Right cardiac atrium (tissue), 5 donors: ENCODE measurements at regions not wholly inside any gene's neighbourhood (a gene's known extent, or its start where the extent isn't known, plus 50 kb on each side); places are given as distances from the start of the nearest gene placed in this dataset.

Experiments used
- ATAC-seq, 2 donors: fragments of 200-7000 bp; cut with Tn5 transposase; one replicate each; pipeline versions ENCODE4 v1.8.0 to v1.9.1; 2020; ENCODE audit warnings: moderate library complexity in 2 of 2, mild to moderate bottlenecking in 1 of 2
- DNase-seq, 3 donors: peaks; one replicate each; pipeline ENCODE4 v3.0.0-alpha.2; 2020
- H3K27ac ChIP-seq: one replicate; pipeline ENCODE4 v1.5.1; 2013; ENCODE audit warnings: mild to moderate bottlenecking, low read length, control low read depth, moderate library complexity
- H3K27me3 ChIP-seq: one replicate; pipeline ENCODE4 v1.6.1; 2013; ENCODE audit not compliant: control insufficient read depth, insufficient read depth
- H3K4me1 ChIP-seq: one replicate; pipeline ENCODE4 v1.6.1; 2013; ENCODE audit warnings: low read length; ENCODE audit not compliant: control insufficient read depth, insufficient read depth
- H3K4me3 ChIP-seq: one replicate; pipeline ENCODE4 v1.5.1; 2013; ENCODE audit warnings: low read length, control low read depth
- H3K9me3 ChIP-seq: one replicate; pipeline ENCODE4 v1.6.1; 2013; ENCODE audit warnings: low read length; ENCODE audit not compliant: control insufficient read depth
- WGBS: extraction: QIAGEN DNeasy Blood & Tissue Kit; methylation state at CpG from one replicate; pipeline ENCODE4 v1.1.7; 2013; 5-methylcytosine and 5-hydroxymethylcytosine counted together
- intact Hi-C, 4 donors: fragments of 100-400 bp; cut with DNase I; formaldehyde crosslinking; loops; one replicate each; pipeline versions ENCODE4 v1.11.0 to v1.14.0; 2022 to 2023
- donor health status: healthy with polysubstance abuse.
- donor health status: DM: no; HTN: yes; CAD: no.
- donor health status: DM: no; HTN: no; CAD: no.
- donor health status: DM: no; HTN: yes; CAD: no; lungs with severe emphysema.
- donor health status: DM: yes; HTN: yes; CAD: no.

GRCh38 chr13:92938486-92939020 lies 288.1 kb upstream of the GPC6 start:
- 90% methylated on average over 8 of the region's 8 CpGs for WGBS
- intact Hi-C loops = no loop called here
- H3K27me3 ChIP-seq = no peaks in the 10 kb centered on the region
- no peak for DNase-seq
- H3K4me3 ChIP-seq = no peak overlapping the region
- H3K27ac ChIP-seq = no peak overlapping the region
- H3K4me1 ChIP-seq = no peaks in the 10 kb centered on the region
- H3K9me3 ChIP-seq = no peaks in the 10 kb centered on the region
- no peak for ATAC-seq

- H3K4me3 ChIP-seq = no peak overlapping the region
- H3K9me3 ChIP-seq = no peaks in the 10 kb centered on the region
- intact Hi-C loops = no loop called here
- no peaks in the 10 kb centered on the region for H3K27me3 ChIP-seq
- H3K4me1 ChIP-seq = no peaks in the 10 kb centered on the region
- ATAC-seq (no peak), DNase-seq (no peak)
- H3K27ac ChIP-seq = no peak overlapping the region
These were observed 285.4 kb upstream of the GPC6 start for GRCh38 chr13:92941167-92941566.

- H3K27me3 ChIP-seq = no peaks in the 10 kb centered on the region
- WGBS = 77% methylated on average over 2 of the region's 2 CpGs
- intact Hi-C loops = no loop called here
These were observed 278.7 kb upstream of the GPC6 start for GRCh38 chr13:92947770-92948434.

GRCh38 chr13:92950771-92951170 lies 275.8 kb upstream of the GPC6 start:
- no peak for ATAC-seq
- DNase-seq = no peak
- WGBS = 59% methylated on average over 2 of the region's 2 CpGs

More at GRCh38 chr13:92947770-92948434, 278.7 kb upstream of the GPC6 start:
- DNase-seq (no peak), ATAC-seq (no peak)
- Histone ChIP-seq H3K4me3 (no peak overlapping the region), H3K27ac (no peak overlapping the region), H3K4me1 (no peaks in the 10 kb centered on the region), H3K9me3 (no peaks in the 10 kb centered on the region)

GRCh38 chr13:92951273-92951890 lies 275.2 kb upstream of the GPC6 start:
- DNase-seq (no peak), ATAC-seq (no peak)
- Histone ChIP-seq H3K27me3 (no peaks in the 10 kb centered on the region), H3K27ac (no peak overlapping the region), H3K4me3 (no peak overlapping the region), H3K4me1 (no peaks in the 10 kb centered on the region), H3K9me3 (no peaks in the 10 kb centered on the region)
- intact Hi-C loops = no loop called here
- WGBS = 37% methylated on average over 7 of the region's 7 CpGs

More at GRCh38 chr13:92950771-92951170, 275.8 kb upstream of the GPC6 start:
- no peaks in the 10 kb centered on the region for H3K4me1 ChIP-seq
- intact Hi-C loops = no loop called here
- no peaks in the 10 kb centered on the region for H3K27me3 ChIP-seq
- no peak overlapping the region for H3K4me3 ChIP-seq
- H3K27ac ChIP-seq = no peak overlapping the region
- no peaks in the 10 kb centered on the region for H3K9me3 ChIP-seq

GRCh38 chr13:92952161-92952560 lies 274.4 kb upstream of the GPC6 start:
- DNase-seq (no peak), ATAC-seq (no peak)
- Histone ChIP-seq H3K27ac (no peak overlapping the region), H3K4me3 (no peak overlapping the region), H3K9me3 (no peaks in the 10 kb centered on the region), H3K4me1 (no peaks in the 10 kb centered on the region), H3K27me3 (no peaks in the 10 kb centered on the region)
- intact Hi-C loops = no loop called here
- 58% methylated on average over 4 of the region's 4 CpGs for WGBS

- intact Hi-C loops = no loop called here
These were observed 271.9 kb upstream of the GPC6 start for GRCh38 chr13:92954746-92955145.

GRCh38 chr13:92959790-92960189 lies 266.8 kb upstream of the GPC6 start:
- 90% methylated on average over 8 of the region's 8 CpGs for WGBS
- no peaks in the 10 kb centered on the region for H3K4me1 ChIP-seq

More at GRCh38 chr13:92954746-92955145, 271.9 kb upstream of the GPC6 start:
- Histone ChIP-seq H3K4me3 (no peak overlapping the region), H3K27ac (no peak overlapping the region), H3K4me1 (no peaks in the 10 kb centered on the region), H3K27me3 (no peaks in the 10 kb centered on the region), H3K9me3 (no peaks in the 10 kb centered on the region)
- WGBS = 85% methylated on average over 5 of the region's 5 CpGs
- ATAC-seq (no peak), DNase-seq (no peak)

GRCh38 chr13:92963029-92963428 lies 263.6 kb upstream of the GPC6 start:
- DNase-seq = no peak
- intact Hi-C loops = no loop called here
- 96% methylated on average over 1 of the region's 1 CpG for WGBS
- H3K9me3 ChIP-seq = no peaks in the 10 kb centered on the region
- H3K4me3 ChIP-seq = no peak overlapping the region
- no peaks in the 10 kb centered on the region for H3K27me3 ChIP-seq
- H3K27ac ChIP-seq = no peak overlapping the region
- ATAC-seq = no peak
- no peaks in the 10 kb centered on the region for H3K4me1 ChIP-seq

More at GRCh38 chr13:92959790-92960189, 266.8 kb upstream of the GPC6 start:
- H3K4me3 ChIP-seq = no peak overlapping the region
- ATAC-seq (no peak), DNase-seq (no peak)
- no peak overlapping the region for H3K27ac ChIP-seq
- intact Hi-C loops = no loop called here
- no peaks in the 10 kb centered on the region for H3K27me3 ChIP-seq
- H3K9me3 ChIP-seq = no peaks in the 10 kb centered on the region

- intact Hi-C loops = no loop called here
- 89% methylated on average over 8 of the region's 8 CpGs for WGBS
- H3K27ac ChIP-seq = no peak overlapping the region
- no peaks in the 10 kb centered on the region for H3K27me3 ChIP-seq
- no peak overlapping the region for H3K4me3 ChIP-seq
- ATAC-seq = no peak
- no peaks in the 10 kb centered on the region for H3K4me1 ChIP-seq
- H3K9me3 ChIP-seq = no peaks in the 10 kb centered on the region
- DNase-seq = no peak
These were observed 260.3 kb upstream of the GPC6 start for GRCh38 chr13:92966341-92966740.

GRCh38 chr13:92966900-92967299 lies 259.7 kb upstream of the GPC6 start:
- H3K27ac ChIP-seq = no peak overlapping the region
- DNase-seq = no peak
- no peak overlapping the region for H3K4me3 ChIP-seq
- ATAC-seq = no peak
- H3K9me3 ChIP-seq = no peaks in the 10 kb centered on the region
- H3K27me3 ChIP-seq = no peaks in the 10 kb centered on the region
- no peaks in the 10 kb centered on the region for H3K4me1 ChIP-seq
- WGBS = 82% methylated on average over 6 of the region's 6 CpGs
- intact Hi-C loops = no loop called here
